WTC11 (cell line): ENCODE measurements at regions not wholly inside any gene's neighbourhood (a gene's known extent, or its start where the extent isn't known, plus 50 kb on each side); places are given as distances from the start of the nearest gene placed in this dataset.

Experiments
- ATAC-seq: fragments of 200-7000 bp; cut with Tn5 transposase; 2 replicates; pipeline ENCODE4 v1.10.0; 2021; ENCODE audit warnings: mild to moderate bottlenecking, moderate library complexity
- CTCF ChIA-PET: fragments of 300-600 bp; sonication (Branson Sonifier 250); formaldehyde crosslinking; loops from one replicate; lab custom pipeline; 2021; ENCODE audit warnings: antibody characterized with exemption; lab: Charles Lee
- POLR2A ChIA-PET: fragments of 350-600 bp; sonication (Branson Sonifier 250); formaldehyde crosslinking; loops from one replicate; lab custom pipeline; 2021; ENCODE audit warnings: antibody characterized with exemption; lab: Charles Lee
- DNase-seq: peaks from one replicate; pipeline ENCODE4 v3.0.0; 2021; ENCODE audit warnings: low spot score
- H3K27ac Mint-ChIP-seq: 2 replicates; pipeline ENCODE4 v1.8.0; 2021; ENCODE audit warnings: mixed read lengths
- H3K27me3 Mint-ChIP-seq: 2 replicates; pipeline ENCODE4 v1.8.0; 2021; ENCODE audit warnings: low read depth, mild to moderate bottlenecking, moderate library complexity, mixed read lengths
- H3K36me3 Mint-ChIP-seq: 2 replicates; pipeline ENCODE4 v1.8.0; 2021; ENCODE audit warnings: mixed read lengths
- H3K4me1 Mint-ChIP-seq: 2 replicates; pipeline ENCODE4 v1.8.0; 2022; ENCODE audit warnings: mixed read lengths
- H3K4me3 Mint-ChIP-seq: 2 replicates; pipeline ENCODE4 v1.8.0; 2021; ENCODE audit warnings: mild to moderate bottlenecking, moderate library complexity, mixed read lengths
- H3K9me3 Mint-ChIP-seq: 2 replicates; pipeline ENCODE4 v1.8.0; 2021; ENCODE audit warnings: mixed read lengths
- CBFB ChIP-seq: sonication (generic); formaldehyde crosslinking; IDR thresholded peaks from 2 replicates; pipeline ENCODE4 v1.8.1; 2022; ENCODE audit warnings: mild to moderate bottlenecking, low read depth, missing genetic modification reagents
- ESRRA ChIP-seq: sonication (generic); formaldehyde crosslinking; IDR thresholded peaks from 2 replicates; pipeline ENCODE4 v1.8.1; 2022; ENCODE audit warnings: mild to moderate bottlenecking, missing genetic modification reagents, borderline replicate concordance
- JUN ChIP-seq: sonication (generic); formaldehyde crosslinking; IDR thresholded peaks from 2 replicates; pipeline ENCODE4 v1.8.0; 2023; ENCODE audit warnings: mild to moderate bottlenecking, missing genetic modification reagents
- NFE2L1 ChIP-seq: sonication (generic); formaldehyde crosslinking; IDR thresholded peaks from 2 replicates; pipeline ENCODE4 v1.8.1; 2023; ENCODE audit warnings: missing genetic modification reagents
- NFYB ChIP-seq: sonication (generic); formaldehyde crosslinking; conservative IDR thresholded peaks from 2 replicates; pipeline ENCODE4 v1.8.0; 2022; ENCODE audit warnings: low read depth, missing genetic modification reagents
- RORB ChIP-seq: fragments of 250-450 bp; sonication (Bioruptor Pico); IDR thresholded peaks from 2 replicates; pipeline ENCODE4 v1.9.0; 2021; ENCODE audit warnings: mild to moderate bottlenecking
- SMAD3 ChIP-seq: sonication (generic); formaldehyde crosslinking; IDR thresholded peaks from 2 replicates; pipeline ENCODE4 v1.8.0; 2022; ENCODE audit warnings: missing genetic modification reagents, mild to moderate bottlenecking, borderline replicate concordance
- SMAD4 ChIP-seq: sonication (generic); formaldehyde crosslinking; IDR thresholded peaks from 2 replicates; pipeline ENCODE4 v1.8.0; 2022; ENCODE audit warnings: mild to moderate bottlenecking, missing genetic modification reagents
- STAT6 ChIP-seq: sonication (generic); formaldehyde crosslinking; conservative IDR thresholded peaks from 2 replicates; pipeline ENCODE4 v1.8.1; 2023; ENCODE audit warnings: mild to moderate bottlenecking, low read depth, missing genetic modification reagents, moderate library complexity
- TEAD4 ChIP-seq: sonication (generic); formaldehyde crosslinking; IDR thresholded peaks from 2 replicates; pipeline ENCODE4 v1.8.0; 2022; ENCODE audit warnings: mild to moderate bottlenecking, missing genetic modification reagents
- ZBTB21 ChIP-seq: sonication (generic); formaldehyde crosslinking; IDR thresholded peaks from 2 replicates; pipeline ENCODE4 v1.8.1; 2023; ENCODE audit warnings: mild to moderate bottlenecking, missing genetic modification reagents, borderline replicate concordance
- ZNF263 ChIP-seq: sonication (generic); formaldehyde crosslinking; IDR thresholded peaks from 2 replicates; pipeline ENCODE4 v1.8.1; 2022; ENCODE audit warnings: low read depth, mild to moderate bottlenecking, moderate library complexity, missing genetic modification reagents
- ZNF317 ChIP-seq: sonication (generic); formaldehyde crosslinking; IDR thresholded peaks from 2 replicates; pipeline ENCODE4 v1.8.1; 2023; ENCODE audit warnings: low read depth, mild to moderate bottlenecking, moderate library complexity, missing genetic modification reagents, borderline replicate concordance
- ZNF396 ChIP-seq: fragments of 250-450 bp; sonication (Bioruptor Pico); IDR thresholded peaks from 2 replicates; pipeline ENCODE4 v1.8.0; 2021; ENCODE audit warnings: mild to moderate bottlenecking, moderate library complexity, borderline replicate concordance
- ZNF671 ChIP-seq: fragments of 250-450 bp; sonication (Bioruptor Pico); IDR thresholded peaks from 2 replicates; pipeline ENCODE4 v1.8.0; 2021; ENCODE audit warnings: mild to moderate bottlenecking
- TF ChIP-seq, protein P1 (sequence below): sonication (generic); formaldehyde crosslinking; IDR thresholded peaks from 2 replicates; pipeline ENCODE4 v1.8.0; 2022; ENCODE audit warnings: mild to moderate bottlenecking, missing genetic modification reagents
- TF ChIP-seq, protein P2 (sequence below): sonication (generic); formaldehyde crosslinking; IDR thresholded peaks from 2 replicates; pipeline ENCODE4 v1.8.1; 2023; ENCODE audit warnings: mild to moderate bottlenecking, missing genetic modification reagents

GRCh38 chr20:19949195-19949867 lies 67.8 kb upstream of the NAA20 start:
- Mint-ChIP-seq H3K9me3 (no peaks in the 10 kb centered on the region), H3K27me3 (no peaks in the 10 kb centered on the region), H3K4me3 (no peak overlapping the region), H3K36me3 (no peaks in the 10 kb centered on the region), H3K27ac (no peak overlapping the region), H3K4me1 (peaks cover 13% of the 10 kb centered on the region)
- DNase-seq (no peak), ATAC-seq (no peak)
- CTCF ChIA-PET = no interaction called here
- POLR2A ChIA-PET = interaction anchor here (0.6 kb wide), 1 partner anchor 101 kb away, joined by 8 read pairs; no protein-coding TSS in a partner anchor
- TF ChIP-seq ZNF671 (CRISPR knock-in tag) (no peak), ESRRA (CRISPR knock-in tag) (no peak), ZNF317 (CRISPR knock-in tag) (no peak), SMAD4 (no peak), NFYB (CRISPR knock-in tag) (no peak), ZNF263 (CRISPR knock-in tag) (no peak), SMAD3 (CRISPR knock-in tag) (no peak), ZBTB21 (CRISPR knock-in tag) (no peak), NFE2L1 (CRISPR knock-in tag) (no peak), JUN (CRISPR knock-in tag) (no peak)
- TF ChIP-seq, protein P1, sequence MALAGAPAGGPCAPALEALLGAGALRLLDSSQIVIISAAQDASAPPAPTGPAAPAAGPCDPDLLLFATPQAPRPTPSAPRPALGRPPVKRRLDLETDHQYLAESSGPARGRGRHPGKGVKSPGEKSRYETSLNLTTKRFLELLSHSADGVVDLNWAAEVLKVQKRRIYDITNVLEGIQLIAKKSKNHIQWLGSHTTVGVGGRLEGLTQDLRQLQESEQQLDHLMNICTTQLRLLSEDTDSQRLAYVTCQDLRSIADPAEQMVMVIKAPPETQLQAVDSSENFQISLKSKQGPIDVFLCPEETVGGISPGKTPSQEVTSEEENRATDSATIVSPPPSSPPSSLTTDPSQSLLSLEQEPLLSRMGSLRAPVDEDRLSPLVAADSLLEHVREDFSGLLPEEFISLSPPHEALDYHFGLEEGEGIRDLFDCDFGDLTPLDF = no peak
- TF ChIP-seq, all 79 proteins: peak for 0

DNA sequence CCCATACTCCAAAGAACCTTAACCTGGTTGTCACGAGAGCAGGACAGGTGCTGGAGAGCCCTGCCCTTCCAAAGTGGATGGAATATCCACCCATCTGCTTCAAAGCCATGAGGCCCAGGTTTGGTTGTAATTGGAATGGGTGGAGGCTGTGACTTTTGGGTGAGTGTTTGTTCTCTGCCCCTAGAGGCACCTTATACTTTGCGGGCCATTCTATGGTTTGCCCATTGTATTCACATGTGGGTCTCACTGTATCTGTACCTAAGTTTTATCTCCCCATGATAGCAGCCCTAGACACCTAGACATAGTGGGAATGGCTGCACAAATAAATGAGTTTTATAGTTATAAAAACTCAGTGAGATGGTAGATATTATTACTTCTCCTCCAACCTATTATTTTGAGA lies 67.1 kb upstream of the NAA20 start:
- TF ChIP-seq ESRRA (CRISPR knock-in tag) (no peak), STAT6 (no peak), TEAD4 (CRISPR knock-in tag) (no peak), RORB (CRISPR knock-in tag) (no peak), ZNF396 (no peak)
- TF ChIP-seq, all 79 proteins: peak for 0
- no peaks in the 10 kb centered on the region for H3K9me3 Mint-ChIP-seq
- POLR2A ChIA-PET = no interaction called here
- no peak overlapping the region for H3K4me3 Mint-ChIP-seq
- CTCF ChIA-PET = no interaction called here
- DNase-seq (no peak), ATAC-seq (no peak)
- H3K4me1 Mint-ChIP-seq = peaks cover 13% of the 10 kb centered on the region
- H3K36me3 Mint-ChIP-seq = no peaks in the 10 kb centered on the region
- no peak overlapping the region for H3K27ac Mint-ChIP-seq
- no peaks in the 10 kb centered on the region for H3K27me3 Mint-ChIP-seq

GRCh38 chr20:19952392-19952791 lies 64.8 kb upstream of the NAA20 start:
- no peak for ATAC-seq
- no peak overlapping the region for H3K4me3 Mint-ChIP-seq
- H3K9me3 Mint-ChIP-seq = no peaks in the 10 kb centered on the region
- CTCF ChIA-PET = no interaction called here
- TF ChIP-seq CBFB (CRISPR knock-in tag) = no peak
- TF ChIP-seq, protein P2, sequence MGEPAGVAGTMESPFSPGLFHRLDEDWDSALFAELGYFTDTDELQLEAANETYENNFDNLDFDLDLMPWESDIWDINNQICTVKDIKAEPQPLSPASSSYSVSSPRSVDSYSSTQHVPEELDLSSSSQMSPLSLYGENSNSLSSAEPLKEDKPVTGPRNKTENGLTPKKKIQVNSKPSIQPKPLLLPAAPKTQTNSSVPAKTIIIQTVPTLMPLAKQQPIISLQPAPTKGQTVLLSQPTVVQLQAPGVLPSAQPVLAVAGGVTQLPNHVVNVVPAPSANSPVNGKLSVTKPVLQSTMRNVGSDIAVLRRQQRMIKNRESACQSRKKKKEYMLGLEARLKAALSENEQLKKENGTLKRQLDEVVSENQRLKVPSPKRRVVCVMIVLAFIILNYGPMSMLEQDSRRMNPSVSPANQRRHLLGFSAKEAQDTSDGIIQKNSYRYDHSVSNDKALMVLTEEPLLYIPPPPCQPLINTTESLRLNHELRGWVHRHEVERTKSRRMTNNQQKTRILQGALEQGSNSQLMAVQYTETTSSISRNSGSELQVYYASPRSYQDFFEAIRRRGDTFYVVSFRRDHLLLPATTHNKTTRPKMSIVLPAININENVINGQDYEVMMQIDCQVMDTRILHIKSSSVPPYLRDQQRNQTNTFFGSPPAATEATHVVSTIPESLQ (CRISPR knock-in tag) = no peak
- TF ChIP-seq, all 79 proteins: peak for 0
- DNase-seq = no peak
- Mint-ChIP-seq H3K27ac (no peak overlapping the region), H3K27me3 (no peaks in the 10 kb centered on the region), H3K36me3 (no peaks in the 10 kb centered on the region), H3K4me1 (peaks cover 11% of the 10 kb centered on the region)
- POLR2A ChIA-PET = interaction anchor here (1.1 kb wide), 1 partner anchor 41 kb away, joined by 3 read pairs; no protein-coding TSS in a partner anchor
